Fibroblast of the aortic adventitia (primary cell): ENCODE measurements at regions not wholly inside any gene's neighbourhood (a gene's known extent, or its start where the extent isn't known, plus 50 kb on each side); places are given as distances from the start of the nearest gene placed in this dataset.

Experiments used
- DNase-seq: peaks from one replicate; pipeline ENCODE4 v3.0.0-alpha.2; 2010; ENCODE audit warnings: low read depth
- H3K4me3 ChIP-seq: 2 replicates; pipeline ENCODE4 v1.5.1; 2011; ENCODE audit warnings: low read depth, mild to moderate bottlenecking, control low read depth, low read length, moderate library complexity
- TF ChIP-seq, protein P1 (sequence below): IDR thresholded peaks from 2 replicates; pipeline ENCODE4 v1.5.1; 2011; ENCODE audit warnings: mild to moderate bottlenecking, low read length, control low read depth, inconsistent platforms; ENCODE audit not compliant: insufficient read depth

DNA sequence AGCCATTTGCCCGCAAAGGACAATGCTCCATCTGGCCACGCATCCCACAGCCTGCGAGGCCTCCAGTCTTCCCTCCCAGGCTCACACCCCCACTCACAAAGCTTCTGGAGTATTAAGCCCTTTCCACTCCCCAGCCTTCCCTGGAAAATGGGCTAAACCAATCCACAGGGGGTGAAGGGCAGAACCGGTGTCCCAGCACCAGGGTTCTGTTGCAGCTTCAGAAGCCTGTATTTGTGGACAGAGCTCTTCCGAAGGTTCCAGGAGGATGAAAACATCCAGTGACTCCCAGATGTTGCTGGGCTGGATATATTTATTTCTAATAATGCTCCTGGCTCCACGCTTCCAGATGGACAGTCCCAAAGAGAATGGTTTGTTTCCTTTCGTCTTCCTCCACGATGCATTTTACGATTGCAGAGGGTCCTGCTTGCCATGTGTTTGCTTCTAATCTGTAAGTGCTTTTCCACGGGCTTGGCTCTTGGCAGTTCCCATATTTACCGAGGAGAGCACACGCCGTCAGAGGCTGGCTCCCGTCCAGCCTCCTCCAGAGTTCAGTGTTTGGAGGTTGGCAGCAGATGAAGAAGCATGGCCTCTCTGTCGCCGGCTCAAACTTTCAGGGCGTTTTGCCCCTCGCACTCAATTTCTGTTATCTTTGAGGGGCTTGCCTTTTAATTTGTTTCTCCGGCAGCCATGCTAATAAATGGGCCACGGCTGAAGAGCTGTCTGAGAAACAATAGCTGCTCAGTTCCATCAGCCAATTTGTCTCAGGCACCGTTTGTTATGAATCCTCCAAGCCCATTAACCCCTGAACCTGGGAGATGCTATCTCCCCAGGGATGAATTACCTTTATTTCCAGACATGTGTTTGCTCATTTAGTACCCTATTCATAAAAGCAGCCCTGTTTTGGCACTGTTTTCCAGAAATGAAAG, 367.9 kb upstream of the PROK2 start:
- H3K4me3 ChIP-seq: peak overlapping the region; percentile 53
- TF ChIP-seq, protein P1, sequence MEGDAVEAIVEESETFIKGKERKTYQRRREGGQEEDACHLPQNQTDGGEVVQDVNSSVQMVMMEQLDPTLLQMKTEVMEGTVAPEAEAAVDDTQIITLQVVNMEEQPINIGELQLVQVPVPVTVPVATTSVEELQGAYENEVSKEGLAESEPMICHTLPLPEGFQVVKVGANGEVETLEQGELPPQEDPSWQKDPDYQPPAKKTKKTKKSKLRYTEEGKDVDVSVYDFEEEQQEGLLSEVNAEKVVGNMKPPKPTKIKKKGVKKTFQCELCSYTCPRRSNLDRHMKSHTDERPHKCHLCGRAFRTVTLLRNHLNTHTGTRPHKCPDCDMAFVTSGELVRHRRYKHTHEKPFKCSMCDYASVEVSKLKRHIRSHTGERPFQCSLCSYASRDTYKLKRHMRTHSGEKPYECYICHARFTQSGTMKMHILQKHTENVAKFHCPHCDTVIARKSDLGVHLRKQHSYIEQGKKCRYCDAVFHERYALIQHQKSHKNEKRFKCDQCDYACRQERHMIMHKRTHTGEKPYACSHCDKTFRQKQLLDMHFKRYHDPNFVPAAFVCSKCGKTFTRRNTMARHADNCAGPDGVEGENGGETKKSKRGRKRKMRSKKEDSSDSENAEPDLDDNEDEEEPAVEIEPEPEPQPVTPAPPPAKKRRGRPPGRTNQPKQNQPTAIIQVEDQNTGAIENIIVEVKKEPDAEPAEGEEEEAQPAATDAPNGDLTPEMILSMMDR: no peak
- DNase-seq: peak; percentile 92

DNA sequence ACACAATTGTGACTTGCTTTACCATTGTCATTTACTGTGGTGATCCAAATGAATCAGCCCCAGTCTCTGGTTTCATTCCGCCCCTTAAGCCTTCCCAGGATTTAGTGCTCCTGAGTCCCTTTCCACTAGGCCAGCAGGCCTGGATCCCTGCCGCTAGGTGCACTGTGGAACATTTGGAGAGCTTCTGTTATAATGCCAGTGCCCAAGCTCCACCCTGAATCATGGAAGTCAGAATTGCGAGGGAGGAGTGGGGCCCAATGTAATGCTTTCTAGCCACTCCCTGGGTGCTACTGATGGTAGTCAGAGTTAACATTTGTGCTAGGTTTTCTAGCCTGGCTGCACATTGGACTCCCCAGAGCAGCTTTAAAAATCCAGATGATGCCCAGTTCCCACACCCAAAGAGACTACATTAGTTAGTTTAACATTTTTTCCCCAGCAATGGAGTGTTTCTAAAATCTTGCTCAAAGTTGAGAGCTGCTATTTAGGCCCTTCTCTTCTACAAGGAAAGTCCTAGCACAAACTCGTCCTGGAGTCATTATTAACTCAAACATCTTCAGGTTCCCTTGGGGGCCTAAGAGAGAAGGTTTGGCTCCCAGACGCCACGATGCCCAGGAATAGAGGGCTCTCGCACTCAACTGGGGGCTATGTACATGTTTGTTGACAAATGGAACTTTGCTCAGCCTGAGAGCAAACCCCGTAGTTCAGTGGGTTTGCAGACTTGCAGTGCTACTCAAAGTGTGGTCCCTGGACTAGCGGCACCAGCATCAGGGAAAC, 366.7 kb upstream of the PROK2 start:
- no peak for DNase-seq
- TF ChIP-seq, protein P1: no peak

DNA sequence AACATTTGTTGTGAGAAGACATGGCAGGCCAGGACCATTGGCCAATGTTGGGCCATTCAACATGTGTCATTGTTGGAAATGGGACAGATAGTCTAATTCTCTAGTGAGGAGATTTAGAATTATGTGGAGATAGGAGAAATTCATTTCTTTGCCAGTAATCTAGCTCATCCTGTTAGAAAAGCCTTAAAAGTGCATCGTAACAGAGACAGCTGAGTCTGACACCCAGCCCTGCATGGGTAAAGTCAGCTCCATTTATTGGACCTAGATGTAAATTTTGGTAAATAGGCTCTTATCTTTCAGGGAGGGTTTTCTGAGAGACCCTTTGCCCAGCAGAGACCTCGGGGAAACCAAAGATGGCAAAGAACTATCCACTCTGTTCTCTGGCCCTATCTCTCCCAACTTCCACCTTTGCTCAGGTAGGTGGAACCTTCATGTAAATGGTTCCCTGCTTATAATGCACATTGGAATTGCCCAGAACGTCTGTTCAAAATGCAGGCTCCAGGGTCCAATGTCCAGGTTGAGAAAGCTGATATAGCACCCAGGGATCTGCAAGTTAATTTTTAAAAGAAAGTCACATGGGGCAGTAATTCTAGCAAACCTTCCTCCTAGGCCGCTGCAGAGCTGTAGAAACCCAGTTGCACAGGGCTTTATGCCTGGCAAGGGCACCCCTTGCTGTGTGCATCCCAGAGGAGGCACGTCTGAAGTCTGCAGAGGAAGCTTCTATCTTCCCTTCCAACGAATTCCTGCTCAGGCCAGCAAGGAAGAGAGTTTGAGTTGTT, 365.9 kb upstream of the PROK2 start:
- TF ChIP-seq, protein P1: no peak
- no peak for DNase-seq
- H3K4me3 ChIP-seq: no peak overlapping the region

More for the DNA sequence above, 366.7 kb upstream of the PROK2 start:
- H3K4me3 ChIP-seq: no peak overlapping the region

DNA sequence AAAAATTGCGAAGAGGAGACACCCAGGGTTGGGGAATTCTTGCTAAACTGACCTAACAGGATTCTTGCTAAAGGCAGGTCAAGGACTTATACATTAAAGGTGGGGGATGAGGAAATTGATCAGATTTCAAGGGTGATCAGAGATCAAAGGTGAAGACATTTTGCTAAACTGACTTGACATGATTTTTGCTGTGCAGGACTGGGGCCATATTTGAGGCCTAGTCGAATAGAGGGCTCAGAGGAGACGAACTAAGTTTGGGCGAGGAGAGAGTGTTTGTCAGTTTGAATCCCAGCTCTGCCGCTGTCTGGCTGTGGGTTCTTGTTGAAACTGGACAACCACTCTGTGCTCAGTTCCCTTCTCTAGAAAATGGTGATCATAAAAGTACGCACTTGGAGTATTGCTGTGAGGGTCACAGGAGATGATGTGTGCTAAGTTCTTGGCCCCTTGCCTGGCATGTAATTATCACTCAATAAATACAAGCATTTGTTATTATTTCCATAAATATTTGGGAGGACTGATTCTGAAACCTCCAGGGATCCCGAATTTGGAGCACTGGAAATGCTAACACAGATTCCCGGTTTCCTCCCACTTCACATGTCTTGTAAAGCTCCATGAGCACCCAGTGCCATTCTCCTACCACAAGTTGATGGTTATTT, 364.8 kb upstream of the PROK2 start:
- no peak overlapping the region for H3K4me3 ChIP-seq
- TF ChIP-seq, protein P1: no peak
- no peak for DNase-seq

DNA sequence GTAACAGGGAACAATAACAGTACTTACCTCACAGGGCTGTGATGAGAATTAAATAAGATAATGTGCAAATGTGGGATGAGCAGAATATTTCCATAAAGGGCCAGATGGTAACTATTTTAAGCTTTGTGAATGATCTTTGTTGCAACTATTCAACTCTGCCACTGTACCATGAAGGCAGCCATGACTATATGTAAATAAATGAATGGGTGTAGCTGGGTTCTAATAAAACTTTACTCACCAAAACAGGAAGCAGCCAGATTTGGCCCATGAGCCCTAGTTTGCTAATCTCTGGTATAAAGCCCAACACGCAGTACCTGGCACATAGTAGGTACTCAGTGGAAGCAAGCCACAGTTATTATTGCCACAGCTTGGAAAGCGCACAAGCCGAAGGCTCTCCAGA, 362.7 kb upstream of the PROK2 start:
- TF ChIP-seq, protein P1: no peak
- no peak for DNase-seq
- no peak overlapping the region for H3K4me3 ChIP-seq
